HEK293 (cell line): ENCODE measurements at regions not wholly inside any gene's neighbourhood (a gene's known extent, or its start where the extent isn't known, plus 50 kb on each side); places are given as distances from the start of the nearest gene placed in this dataset.

Experiments
- CTCF ChIA-PET: fragments of 350-600 bp; formaldehyde crosslinking; extraction: SDS; loops from one replicate; lab custom pipeline; 2021; ENCODE audit warnings: antibody characterized with exemption; lab: Yijun Ruan, JAX
- POLR2A ChIA-PET: fragments of 300-600 bp; formaldehyde crosslinking; extraction: SDS; loops from one replicate; lab custom pipeline; 2020; ENCODE audit warnings: antibody characterized with exemption, inconsistent platforms; lab: Yijun Ruan, JAX
- H3K27ac ChIP-seq: fragments of 200-500 bp; sonication (Bioruptor generic); 2 replicates; pipeline ENCODE4 v1.5.1; 2014; ENCODE audit warnings: low read depth, low read length, control low read depth, inconsistent platforms; ENCODE audit errors: extremely low read depth
- H3K36me3 ChIP-seq, 2 experiments: fragments of 200-500 bp in 1 of 2; sonication (Bioruptor generic) in 1 of 2; 1 replicate in 1 of 2; 2 replicates in 1 of 2; pipeline ENCODE4 v1.5.1; 2014 to 2017; ENCODE audit warnings: inconsistent platforms in 2 of 2, low read length in 2 of 2; ENCODE audit not compliant: control insufficient read depth in 2 of 2, insufficient read depth in 1 of 2
- H3K4me1 ChIP-seq: fragments of 200-500 bp; sonication (Bioruptor generic); 2 replicates; pipeline ENCODE4 v1.5.1; 2014; ENCODE audit warnings: mild to moderate bottlenecking, low read length, inconsistent platforms; ENCODE audit not compliant: control insufficient read depth, insufficient read depth
- H3K4me3 ChIP-seq: 2 replicates; pipeline ENCODE4 v1.5.1; 2011; ENCODE audit warnings: low read depth, mild to moderate bottlenecking, control low read depth, low read length, moderate library complexity
- H3K9me3 ChIP-seq: fragments of 200-500 bp; sonication (Bioruptor generic); 2 replicates; pipeline ENCODE4 v1.5.1; 2014; ENCODE audit warnings: low read depth, low read length, inconsistent platforms; ENCODE audit not compliant: control insufficient read depth, insufficient read depth
- FEZF1 ChIP-seq: fragments of 450-650 bp; formaldehyde crosslinking; IDR thresholded peaks from 2 replicates; pipeline ENCODE4 v1.5.1; 2016; ENCODE audit warnings: missing biosample characterization, missing genetic modification characterization
- GLIS1 ChIP-seq: fragments of 450-650 bp; formaldehyde crosslinking; IDR thresholded peaks from 2 replicates; pipeline ENCODE4 v1.5.1; 2016; ENCODE audit warnings: missing biosample characterization, missing genetic modification characterization
- KLF16 ChIP-seq: fragments of 450-650 bp; formaldehyde crosslinking; IDR thresholded peaks from 2 replicates; pipeline ENCODE4 v1.5.1; 2017; ENCODE audit warnings: missing biosample characterization, missing genetic modification characterization
- MZF1 ChIP-seq: fragments of 450-650 bp; formaldehyde crosslinking; IDR thresholded peaks from 2 replicates; pipeline ENCODE4 v1.5.1; 2017; ENCODE audit warnings: missing biosample characterization, missing genetic modification characterization, borderline replicate concordance
- ZBTB21 ChIP-seq: fragments of 450-650 bp; formaldehyde crosslinking; IDR thresholded peaks from 2 replicates; pipeline ENCODE4 v1.5.1; 2017; ENCODE audit warnings: missing biosample characterization, missing genetic modification characterization
- ZBTB8A ChIP-seq: fragments of 450-650 bp; formaldehyde crosslinking; IDR thresholded peaks from 2 replicates; pipeline ENCODE4 v1.5.1; 2016; ENCODE audit warnings: missing biosample characterization, missing genetic modification characterization
- ZNF311 ChIP-seq: fragments of 450-650 bp; formaldehyde crosslinking; IDR thresholded peaks from 2 replicates; pipeline ENCODE4 v1.5.1; 2017; ENCODE audit warnings: missing biosample characterization, missing genetic modification characterization, borderline replicate concordance
- ZNF335 ChIP-seq: fragments of 450-650 bp; formaldehyde crosslinking; conservative IDR thresholded peaks from 2 replicates; pipeline ENCODE4 v1.5.1; 2016; ENCODE audit warnings: missing biosample characterization, missing genetic modification characterization
- ZNF341 ChIP-seq: fragments of 450-650 bp; formaldehyde crosslinking; IDR thresholded peaks from 2 replicates; pipeline ENCODE4; 2016; ENCODE audit warnings: low read depth, missing biosample characterization, missing genetic modification characterization
- ZNF354C ChIP-seq: fragments of 450-650 bp; formaldehyde crosslinking; IDR thresholded peaks from 2 replicates; pipeline ENCODE4 v1.5.1; 2016; ENCODE audit warnings: missing biosample characterization, missing genetic modification characterization, low read depth, borderline replicate concordance
- ZNF600 ChIP-seq: fragments of 450-650 bp; formaldehyde crosslinking; IDR thresholded peaks from 2 replicates; pipeline ENCODE4 v1.5.1; 2016; ENCODE audit warnings: missing biosample characterization, missing genetic modification characterization
- ZNF704 ChIP-seq: fragments of 450-650 bp; formaldehyde crosslinking; IDR thresholded peaks from 2 replicates; pipeline ENCODE4 v1.5.1; 2016; ENCODE audit warnings: missing biosample characterization, missing genetic modification characterization
- ZNF747 ChIP-seq: fragments of 450-650 bp; formaldehyde crosslinking; IDR thresholded peaks from 2 replicates; pipeline ENCODE4 v1.5.1; 2016; ENCODE audit warnings: missing biosample characterization, missing genetic modification characterization
- ZNF830 ChIP-seq: fragments of 450-650 bp; IDR thresholded peaks from 2 replicates; pipeline ENCODE4 v1.5.0; 2018; ENCODE audit warnings: missing biosample characterization, missing genetic modification characterization, low read depth, mild to moderate bottlenecking, moderate library complexity
- ZNF843 ChIP-seq: fragments of 450-650 bp; formaldehyde crosslinking; IDR thresholded peaks from 2 replicates; pipeline ENCODE4 v1.5.1; 2016; ENCODE audit warnings: missing biosample characterization, missing genetic modification characterization
- ZXDB ChIP-seq: fragments of 450-650 bp; formaldehyde crosslinking; IDR thresholded peaks from 2 replicates; pipeline ENCODE4 v1.5.1; 2016; ENCODE audit warnings: missing biosample characterization, missing genetic modification characterization
- TF ChIP-seq, protein P1 (sequence below): fragments of 450-650 bp; formaldehyde crosslinking; IDR thresholded peaks from 2 replicates; pipeline ENCODE4 v1.5.1; 2016; ENCODE audit warnings: missing biosample characterization, missing genetic modification characterization, borderline replicate concordance
- TF ChIP-seq, protein P2 (sequence below): fragments of 450-650 bp; formaldehyde crosslinking; IDR thresholded peaks from 2 replicates; pipeline ENCODE4 v1.5.1; 2016; ENCODE audit warnings: missing biosample characterization, missing genetic modification characterization, low read depth
- TF ChIP-seq, protein P3 (sequence below): fragments of 450-650 bp; IDR thresholded peaks from 2 replicates; pipeline ENCODE4 v1.5.1; 2018; ENCODE audit warnings: missing biosample characterization, missing genetic modification characterization
- TF ChIP-seq, protein P4 (sequence below): fragments of 450-650 bp; formaldehyde crosslinking; IDR thresholded peaks from 2 replicates; pipeline ENCODE4 v1.5.1; 2016; ENCODE audit warnings: missing biosample characterization, missing genetic modification characterization
- TF ChIP-seq, protein P5 (sequence below): fragments of 450-650 bp; formaldehyde crosslinking; IDR thresholded peaks from 2 replicates; pipeline ENCODE4 v1.5.1; 2016; ENCODE audit warnings: missing biosample characterization, missing genetic modification characterization
- TF ChIP-seq, protein P6 (sequence below): fragments of 450-650 bp; formaldehyde crosslinking; IDR thresholded peaks from 2 replicates; pipeline ENCODE4 v1.5.1; 2016; ENCODE audit warnings: missing biosample characterization, missing genetic modification characterization
- TF ChIP-seq, protein P7 (sequence below): IDR thresholded peaks from 2 replicates; pipeline ENCODE4 v1.6.1; 2011; ENCODE audit warnings: mild to moderate bottlenecking, low read depth, low read length, borderline replicate concordance

GRCh38 chr4:134326866-134327265 is 125.3 kb upstream of the PABPC4L start (continued):
- TF ChIP-seq, protein P1, sequence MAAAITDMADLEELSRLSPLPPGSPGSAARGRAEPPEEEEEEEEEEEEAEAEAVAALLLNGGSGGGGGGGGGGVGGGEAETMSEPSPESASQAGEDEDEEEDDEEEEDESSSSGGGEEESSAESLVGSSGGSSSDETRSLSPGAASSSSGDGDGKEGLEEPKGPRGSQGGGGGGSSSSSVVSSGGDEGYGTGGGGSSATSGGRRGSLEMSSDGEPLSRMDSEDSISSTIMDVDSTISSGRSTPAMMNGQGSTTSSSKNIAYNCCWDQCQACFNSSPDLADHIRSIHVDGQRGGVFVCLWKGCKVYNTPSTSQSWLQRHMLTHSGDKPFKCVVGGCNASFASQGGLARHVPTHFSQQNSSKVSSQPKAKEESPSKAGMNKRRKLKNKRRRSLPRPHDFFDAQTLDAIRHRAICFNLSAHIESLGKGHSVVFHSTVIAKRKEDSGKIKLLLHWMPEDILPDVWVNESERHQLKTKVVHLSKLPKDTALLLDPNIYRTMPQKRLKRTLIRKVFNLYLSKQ: no peak
- no peak for TF ChIP-seq ZNF335 (tag by site-specific recombination)
- TF ChIP-seq ZNF843: no peak
- TF ChIP-seq ZNF830 (tag by site-specific recombination): no peak
- TF ChIP-seq, protein P2, sequence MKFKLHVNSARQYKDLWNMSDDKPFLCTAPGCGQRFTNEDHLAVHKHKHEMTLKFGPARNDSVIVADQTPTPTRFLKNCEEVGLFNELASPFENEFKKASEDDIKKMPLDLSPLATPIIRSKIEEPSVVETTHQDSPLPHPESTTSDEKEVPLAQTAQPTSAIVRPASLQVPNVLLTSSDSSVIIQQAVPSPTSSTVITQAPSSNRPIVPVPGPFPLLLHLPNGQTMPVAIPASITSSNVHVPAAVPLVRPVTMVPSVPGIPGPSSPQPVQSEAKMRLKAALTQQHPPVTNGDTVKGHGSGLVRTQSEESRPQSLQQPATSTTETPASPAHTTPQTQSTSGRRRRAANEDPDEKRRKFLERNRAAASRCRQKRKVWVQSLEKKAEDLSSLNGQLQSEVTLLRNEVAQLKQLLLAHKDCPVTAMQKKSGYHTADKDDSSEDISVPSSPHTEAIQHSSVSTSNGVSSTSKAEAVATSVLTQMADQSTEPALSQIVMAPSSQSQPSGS (tag by site-specific recombination): no peak
- no peak for TF ChIP-seq KLF16 (tag by site-specific recombination)
- no peak for TF ChIP-seq ZBTB8A (tag by site-specific recombination)
- TF ChIP-seq ZNF747 (tag by site-specific recombination): no peak
- TF ChIP-seq ZBTB21 (tag by site-specific recombination): no peak
- no peak for TF ChIP-seq GLIS1 (tag by site-specific recombination)
- no peak for TF ChIP-seq ZXDB (tag by site-specific recombination)
- no peak for TF ChIP-seq ZNF704 (tag by site-specific recombination)

GRCh38 chr4:134324179-134324578 is 122.6 kb upstream of the PABPC4L start:
- H3K36me3 ChIP-seq: no peaks in the 10 kb centered on the region
- ChIA-PET POLR2A (no interaction called here), CTCF (no interaction called here)
- H3K4me1 ChIP-seq: no peaks in the 10 kb centered on the region
- no peak overlapping the region for H3K27ac ChIP-seq
- H3K9me3 ChIP-seq: no peaks in the 10 kb centered on the region
- no peak overlapping the region for H3K4me3 ChIP-seq
- TF ChIP-seq MZF1 (no peak), ZNF311 (tag by site-specific recombination) (no peak), ZNF600 (tag by site-specific recombination) (no peak), FEZF1 (tag by site-specific recombination) (no peak), ZNF354C (no peak), ZNF341 (no peak), ZXDB (tag by site-specific recombination) (no peak)
- TF ChIP-seq, protein P3, sequence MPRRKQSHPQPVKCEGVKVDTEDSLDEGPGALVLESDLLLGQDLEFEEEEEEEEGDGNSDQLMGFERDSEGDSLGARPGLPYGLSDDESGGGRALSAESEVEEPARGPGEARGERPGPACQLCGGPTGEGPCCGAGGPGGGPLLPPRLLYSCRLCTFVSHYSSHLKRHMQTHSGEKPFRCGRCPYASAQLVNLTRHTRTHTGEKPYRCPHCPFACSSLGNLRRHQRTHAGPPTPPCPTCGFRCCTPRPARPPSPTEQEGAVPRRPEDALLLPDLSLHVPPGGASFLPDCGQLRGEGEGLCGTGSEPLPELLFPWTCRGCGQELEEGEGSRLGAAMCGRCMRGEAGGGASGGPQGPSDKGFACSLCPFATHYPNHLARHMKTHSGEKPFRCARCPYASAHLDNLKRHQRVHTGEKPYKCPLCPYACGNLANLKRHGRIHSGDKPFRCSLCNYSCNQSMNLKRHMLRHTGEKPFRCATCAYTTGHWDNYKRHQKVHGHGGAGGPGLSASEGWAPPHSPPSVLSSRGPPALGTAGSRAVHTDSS (tag by site-specific recombination): no peak
- TF ChIP-seq, protein P4, sequence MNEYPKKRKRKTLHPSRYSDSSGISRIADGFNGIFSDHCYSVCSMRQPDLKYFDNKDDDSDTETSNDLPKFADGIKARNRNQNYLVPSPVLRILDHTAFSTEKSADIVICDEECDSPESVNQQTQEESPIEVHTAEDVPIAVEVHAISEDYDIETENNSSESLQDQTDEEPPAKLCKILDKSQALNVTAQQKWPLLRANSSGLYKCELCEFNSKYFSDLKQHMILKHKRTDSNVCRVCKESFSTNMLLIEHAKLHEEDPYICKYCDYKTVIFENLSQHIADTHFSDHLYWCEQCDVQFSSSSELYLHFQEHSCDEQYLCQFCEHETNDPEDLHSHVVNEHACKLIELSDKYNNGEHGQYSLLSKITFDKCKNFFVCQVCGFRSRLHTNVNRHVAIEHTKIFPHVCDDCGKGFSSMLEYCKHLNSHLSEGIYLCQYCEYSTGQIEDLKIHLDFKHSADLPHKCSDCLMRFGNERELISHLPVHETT (tag by site-specific recombination): no peak
- TF ChIP-seq, protein P2 (tag by site-specific recombination): no peak
- TF ChIP-seq, protein P5, sequence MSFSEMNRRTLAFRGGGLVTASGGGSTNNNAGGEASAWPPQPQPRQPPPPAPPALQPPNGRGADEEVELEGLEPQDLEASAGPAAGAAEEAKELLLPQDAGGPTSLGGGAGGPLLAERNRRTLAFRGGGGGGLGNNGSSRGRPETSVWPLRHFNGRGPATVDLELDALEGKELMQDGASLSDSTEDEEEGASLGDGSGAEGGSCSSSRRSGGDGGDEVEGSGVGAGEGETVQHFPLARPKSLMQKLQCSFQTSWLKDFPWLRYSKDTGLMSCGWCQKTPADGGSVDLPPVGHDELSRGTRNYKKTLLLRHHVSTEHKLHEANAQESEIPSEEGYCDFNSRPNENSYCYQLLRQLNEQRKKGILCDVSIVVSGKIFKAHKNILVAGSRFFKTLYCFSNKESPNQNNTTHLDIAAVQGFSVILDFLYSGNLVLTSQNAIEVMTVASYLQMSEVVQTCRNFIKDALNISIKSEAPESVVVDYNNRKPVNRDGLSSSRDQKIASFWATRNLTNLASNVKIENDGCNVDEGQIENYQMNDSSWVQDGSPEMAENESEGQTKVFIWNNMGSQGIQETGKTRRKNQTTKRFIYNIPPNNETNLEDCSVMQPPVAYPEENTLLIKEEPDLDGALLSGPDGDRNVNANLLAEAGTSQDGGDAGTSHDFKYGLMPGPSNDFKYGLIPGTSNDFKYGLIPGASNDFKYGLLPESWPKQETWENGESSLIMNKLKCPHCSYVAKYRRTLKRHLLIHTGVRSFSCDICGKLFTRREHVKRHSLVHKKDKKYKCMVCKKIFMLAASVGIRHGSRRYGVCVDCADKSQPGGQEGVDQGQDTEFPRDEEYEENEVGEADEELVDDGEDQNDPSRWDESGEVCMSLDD (tag by site-specific recombination): no peak
- TF ChIP-seq, protein P6, sequence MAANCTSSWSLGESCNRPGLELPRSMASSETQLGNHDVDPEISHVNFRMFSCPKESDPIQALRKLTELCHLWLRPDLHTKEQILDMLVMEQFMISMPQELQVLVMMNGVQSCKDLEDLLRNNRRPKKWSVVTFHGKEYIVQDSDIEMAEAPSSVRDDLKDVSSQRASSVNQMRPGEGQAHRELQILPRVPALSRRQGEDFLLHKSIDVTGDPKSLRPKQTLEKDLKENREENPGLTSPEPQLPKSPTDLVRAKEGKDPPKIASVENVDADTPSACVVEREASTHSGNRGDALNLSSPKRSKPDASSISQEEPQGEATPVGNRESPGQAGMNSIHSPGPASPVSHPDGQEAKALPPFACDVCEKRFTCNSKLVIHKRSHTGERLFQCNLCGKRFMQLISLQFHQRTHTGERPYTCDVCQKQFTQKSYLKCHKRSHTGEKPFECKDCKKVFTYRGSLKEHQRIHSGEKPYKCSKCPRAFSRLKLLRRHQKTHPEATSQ (tag by site-specific recombination): no peak
- TF ChIP-seq, protein P7, sequence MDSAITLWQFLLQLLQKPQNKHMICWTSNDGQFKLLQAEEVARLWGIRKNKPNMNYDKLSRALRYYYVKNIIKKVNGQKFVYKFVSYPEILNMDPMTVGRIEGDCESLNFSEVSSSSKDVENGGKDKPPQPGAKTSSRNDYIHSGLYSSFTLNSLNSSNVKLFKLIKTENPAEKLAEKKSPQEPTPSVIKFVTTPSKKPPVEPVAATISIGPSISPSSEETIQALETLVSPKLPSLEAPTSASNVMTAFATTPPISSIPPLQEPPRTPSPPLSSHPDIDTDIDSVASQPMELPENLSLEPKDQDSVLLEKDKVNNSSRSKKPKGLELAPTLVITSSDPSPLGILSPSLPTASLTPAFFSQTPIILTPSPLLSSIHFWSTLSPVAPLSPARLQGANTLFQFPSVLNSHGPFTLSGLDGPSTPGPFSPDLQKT: no peak
